Esophagus muscularis mucosa (tissue), 3 donors: ENCODE measurements at regions not wholly inside any gene's neighbourhood (a gene's known extent, or its start where the extent isn't known, plus 50 kb on each side); places are given as distances from the start of the nearest gene placed in this dataset.

ENCODE experiments used
- CTCF ChIP-seq, 3 experiments: fragments of 200-600 bp in 2 of 3; fragments of 450-650 bp in 1 of 3; sonication (generic) in 2 of 3; IDR thresholded peaks; one replicate each; pipeline ENCODE4 v1.5.1; 2017 to 2019; ENCODE audit warnings: antibody characterized with exemption in 3 of 3, mild to moderate bottlenecking in 2 of 3, moderate library complexity in 1 of 3
- POLR2A ChIP-seq: fragments of 450-650 bp; IDR thresholded peaks from one replicate; pipeline ENCODE4 v1.6.1; 2017; ENCODE audit warnings: antibody characterized with exemption, moderate library complexity, mild to moderate bottlenecking, low read depth
- POLR2AphosphoS5 ChIP-seq, 2 donors: sonication (generic); formaldehyde crosslinking; IDR thresholded peaks; one replicate each; pipeline ENCODE4 v1.6.1; 2017; ENCODE audit warnings: antibody characterized with exemption in 2 of 2

GRCh38 chr13:22144806-22145205, 473.9 kb downstream of the FGF9 start:
- no peak for TF ChIP-seq CTCF (IDR thresholded peaks at IDR 0.05)
- no peak for TF ChIP-seq POLR2A
- no peak for TF ChIP-seq POLR2AphosphoS5 (IDR thresholded peaks at IDR 0.05)
